GM23338 (cell line): ENCODE measurements at regions not wholly inside any gene's neighbourhood (a gene's known extent, or its start where the extent isn't known, plus 50 kb on each side); places are given as distances from the start of the nearest gene placed in this dataset.

Source experiments
- ATAC-seq: fragments of 200-7000 bp; cut with Tn5 transposase; 3 replicates; pipeline ENCODE4 v1.9.1; 2020
- DNase-seq: peaks from one replicate; pipeline ENCODE4 v3.0.0-alpha.2; 2015; ENCODE audit warnings: low spot score
- H2AFZ ChIP-seq: fragments of 200-600 bp; sonication (generic); 2 replicates; pipeline ENCODE4 v1.8.0; 2016; ENCODE audit warnings: antibody characterized with exemption, mild to moderate bottlenecking, moderate library complexity
- H3F3A ChIP-seq: fragments of 200-600 bp; sonication (generic); replicated peaks from 2 replicates; pipeline ENCODE4 v1.8.0; 2017; ENCODE audit warnings: antibody characterized with exemption, mixed run types, low read depth
- H3K27ac ChIP-seq: fragments of 200-600 bp; sonication (generic); 2 replicates; pipeline ENCODE4 v1.6.1; 2016; ENCODE audit warnings: low read depth
- H3K27me3 ChIP-seq: fragments of 200-600 bp; sonication (generic); 2 replicates; pipeline ENCODE4 v1.8.0; 2016; ENCODE audit warnings: mild to moderate bottlenecking, mixed run types, moderate library complexity; ENCODE audit not compliant: insufficient read depth
- H3K36me3 ChIP-seq: fragments of 200-600 bp; sonication (generic); 2 replicates; pipeline ENCODE4 v1.8.0; 2016; ENCODE audit warnings: mild to moderate bottlenecking; ENCODE audit not compliant: insufficient read depth
- H3K4me1 ChIP-seq: fragments of 200-600 bp; sonication (generic); 2 replicates; pipeline ENCODE4 v1.8.0; 2016; ENCODE audit warnings: mild to moderate bottlenecking, moderate library complexity; ENCODE audit not compliant: insufficient read depth
- H3K4me2 ChIP-seq: fragments of 200-600 bp; sonication (generic); 2 replicates; pipeline ENCODE4 v1.7.1; 2017; ENCODE audit warnings: mixed run types
- H3K4me3 ChIP-seq: fragments of 200-600 bp; sonication (generic); 2 replicates; pipeline ENCODE4 v1.6.1; 2016; ENCODE audit warnings: mixed run types
- H3K79me2 ChIP-seq: fragments of 200-600 bp; sonication (generic); replicated peaks from 2 replicates; pipeline ENCODE4 v1.8.0; 2017; ENCODE audit warnings: mild to moderate bottlenecking; ENCODE audit not compliant: insufficient read depth
- H3K9me2 ChIP-seq: fragments of 200-600 bp; sonication (generic); 2 replicates; pipeline ENCODE4 v1.8.0; 2017; ENCODE audit not compliant: insufficient read depth
- H4K20me1 ChIP-seq: fragments of 200-600 bp; sonication (generic); replicated peaks from 2 replicates; pipeline ENCODE4 v1.8.0; 2017; ENCODE audit warnings: mild to moderate bottlenecking; ENCODE audit not compliant: insufficient read depth
- H3K27ac Mint-ChIP-seq: 2 replicates; pipeline ENCODE4 v1.8.0; 2020; ENCODE audit warnings: inconsistent platforms, mild to moderate bottlenecking, moderate library complexity, mixed read lengths
- H3K27me3 Mint-ChIP-seq: 3 replicates; pipeline ENCODE4 v1.8.0; 2022; ENCODE audit warnings: low read depth, mild to moderate bottlenecking, moderate library complexity, mixed read lengths, inconsistent platforms; ENCODE audit not compliant: insufficient read depth, poor library complexity
- H3K36me3 Mint-ChIP-seq: 3 replicates; pipeline ENCODE4 v1.8.0; 2021; ENCODE audit warnings: low read depth, mild to moderate bottlenecking, inconsistent platforms, moderate library complexity, mixed read lengths
- H3K4me1 Mint-ChIP-seq: 3 replicates; pipeline ENCODE4 v1.8.0; 2020; ENCODE audit warnings: mild to moderate bottlenecking, inconsistent platforms, mixed read lengths
- H3K4me3 Mint-ChIP-seq: 3 replicates; pipeline ENCODE4 v1.8.0; 2021; ENCODE audit warnings: moderate library complexity, mild to moderate bottlenecking, inconsistent platforms, mixed read lengths
- H3K9me3 Mint-ChIP-seq: 3 replicates; pipeline ENCODE4 v1.8.0; 2020; ENCODE audit warnings: moderate library complexity, mild to moderate bottlenecking, inconsistent platforms, mixed read lengths
- CREB1 ChIP-seq: fragments of 250-450 bp; sonication (Bioruptor Pico); IDR thresholded peaks from 2 replicates; pipeline ENCODE4 v1.5.0; 2020; ENCODE audit warnings: low read depth, mild to moderate bottlenecking, moderate library complexity
- CTCF ChIP-seq, 2 experiments: fragments of 200-600 bp in 1 of 2; sonication (generic) in 1 of 2; conservative IDR thresholded peaks; 2 replicates each; pipeline versions ENCODE4 v1.5.1 to v1.6.1; 2016 to 2017; ENCODE audit warnings: antibody characterized with exemption in 2 of 2, low read depth in 2 of 2, mild to moderate bottlenecking in 2 of 2, moderate library complexity in 1 of 2
- ETS1 ChIP-seq: IDR thresholded peaks from 2 replicates; pipeline ENCODE4 v1.6.1; 2016; ENCODE audit warnings: antibody characterized with exemption
- EZH2 ChIP-seq: fragments of 200-600 bp; sonication (generic); IDR thresholded peaks from one replicate; pipeline ENCODE4 v1.8.0; 2017; ENCODE audit warnings: antibody characterized with exemption, mild to moderate bottlenecking, low read depth; ENCODE audit not compliant: unreplicated experiment
- EZH2phosphoT487 ChIP-seq: fragments of 200-600 bp; sonication (generic); IDR thresholded peaks from one replicate; pipeline ENCODE4 v1.8.1; 2018; ENCODE audit warnings: antibody characterized with exemption; ENCODE audit not compliant: unreplicated experiment
- JUNB ChIP-seq: IDR thresholded peaks from one replicate; pipeline ENCODE4 v1.6.1; 2016; ENCODE audit warnings: antibody characterized with exemption; ENCODE audit not compliant: unreplicated experiment
- NANOG ChIP-seq: IDR thresholded peaks from 2 replicates; pipeline ENCODE4 v1.6.1; 2016; ENCODE audit warnings: antibody characterized with exemption, borderline replicate concordance
- POLR2AphosphoS5 ChIP-seq: IDR thresholded peaks from 2 replicates; pipeline ENCODE4 v1.6.1; 2016; ENCODE audit warnings: antibody characterized with exemption, low read depth
- REST ChIP-seq: IDR thresholded peaks from one replicate; pipeline ENCODE4 v1.6.1; 2018; ENCODE audit warnings: antibody characterized with exemption; ENCODE audit not compliant: unreplicated experiment
- STAT1 ChIP-seq: IDR thresholded peaks from one replicate; pipeline ENCODE4 v1.6.1; 2016; ENCODE audit warnings: antibody characterized with exemption; ENCODE audit not compliant: unreplicated experiment
- ZNF114 ChIP-seq: fragments of 250-450 bp; sonication (Bioruptor Pico); IDR thresholded peaks from 2 replicates; pipeline ENCODE4 v1.5.0; 2020; ENCODE audit warnings: mild to moderate bottlenecking, moderate library complexity
- ZNF331 ChIP-seq: fragments of 250-450 bp; sonication (Bioruptor Pico); IDR thresholded peaks from 2 replicates; pipeline ENCODE4 v1.5.0; 2020; ENCODE audit warnings: low read depth, mild to moderate bottlenecking, moderate library complexity
- ZNF462 ChIP-seq: fragments of 250-450 bp; sonication (Bioruptor Pico); IDR thresholded peaks from 2 replicates; pipeline ENCODE4 v1.5.0; 2020; ENCODE audit warnings: mild to moderate bottlenecking, moderate library complexity

GRCh38 chr9:106669835-106670234 lies 193.1 kb upstream of the ZNF462 start:
- Histone ChIP-seq H3K27me3 (no peaks in the 10 kb centered on the region), H3F3A (no peaks in the 10 kb centered on the region), H3K4me2 (no peak overlapping the region), H2AFZ (no peak overlapping the region), H3K27ac (no peak overlapping the region), H3K79me2 (no peaks in the 10 kb centered on the region), H3K36me3 (no peaks in the 10 kb centered on the region), H3K9me2 (no peaks in the 10 kb centered on the region; the same call in 1 of the 2 replicates), H3K4me3 (no peak overlapping the region), H3K4me1 (peaks cover 13% of the 10 kb centered on the region; the same call in 1 of the 2 replicates), H4K20me1 (no peaks in the 10 kb centered on the region)
- H3K4me1 Mint-ChIP-seq: peaks cover 18% of the 10 kb centered on the region
- DNase-seq (no peak), ATAC-seq (no peak)
- no peaks in the 10 kb centered on the region for H3K27me3 Mint-ChIP-seq
- H3K4me3 Mint-ChIP-seq: no peak overlapping the region
- TF ChIP-seq REST (no peak), CREB1 (CRISPR knock-in tag) (no peak), NANOG (no peak), ZNF462 (no peak), STAT1 (no peak), EZH2 (no peak), CTCF (conservative IDR thresholded peaks at IDR 0.05; ENCODE audit: low read depth in 2 of 2) (no peak), EZH2phosphoT487 (no peak), POLR2AphosphoS5 (no peak), ZNF114 (CRISPR knock-in tag) (no peak), ETS1 (no peak), JUNB (no peak), ZNF331 (CRISPR knock-in tag) (no peak)
- H3K36me3 Mint-ChIP-seq: no peaks in the 10 kb centered on the region
- H3K9me3 Mint-ChIP-seq: no peaks in the 10 kb centered on the region
- no peak overlapping the region for H3K27ac Mint-ChIP-seq
